ENCODE measurements at regions not wholly inside any gene's neighbourhood (a gene's known extent, or its start where the extent isn't known, plus 50 kb on each side); places are given as distances from the start of the nearest gene placed in this dataset.
"Not testable (repeated sequence)": the region's sequence is repeated elsewhere in the genome, so short reads cannot be mapped to it uniquely, and the experiment has no call there.

DNA sequence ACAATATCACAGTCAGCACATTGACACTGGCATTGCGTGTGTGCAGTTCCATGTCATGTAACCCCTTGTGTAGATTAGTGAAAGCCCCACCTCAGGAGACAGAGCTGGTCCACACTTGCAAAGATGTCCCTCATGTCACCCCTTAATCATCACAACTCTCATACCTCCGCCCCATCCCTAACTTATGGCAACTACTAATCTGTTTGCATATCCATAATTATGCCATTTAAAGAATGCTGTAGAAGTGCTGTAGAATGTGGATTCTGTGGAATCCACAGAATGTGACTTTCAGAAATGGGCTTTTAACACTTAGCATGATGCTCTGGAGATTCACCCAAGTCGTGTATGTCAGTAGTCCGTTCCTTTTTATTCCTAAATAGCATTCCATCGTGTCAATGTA lies 102.8 kb upstream of the VSTM2A start:
- Histone ChIP-seq H3K27ac (ENCODE audit: low read length) (no peak overlapping the region), H3K4me3 (ENCODE audit: low read length) (no peak overlapping the region), H3K9me3 (ENCODE audit: control insufficient read depth, low read length) (no peaks in the 10 kb centered on the region), H3K27me3 (ENCODE audit: control insufficient read depth, insufficient read depth) (no peaks in the 10 kb centered on the region), H3K4me1 (ENCODE audit: control insufficient read depth, insufficient read depth, low read length) (no peaks in the 10 kb centered on the region)
- intact Hi-C loops (cut with DNase I) = no loop called here
- no peak for ATAC-seq
- no peak for DNase-seq
- 78% methylated on average over 5 of the region's 5 CpGs for WGBS

DNA sequence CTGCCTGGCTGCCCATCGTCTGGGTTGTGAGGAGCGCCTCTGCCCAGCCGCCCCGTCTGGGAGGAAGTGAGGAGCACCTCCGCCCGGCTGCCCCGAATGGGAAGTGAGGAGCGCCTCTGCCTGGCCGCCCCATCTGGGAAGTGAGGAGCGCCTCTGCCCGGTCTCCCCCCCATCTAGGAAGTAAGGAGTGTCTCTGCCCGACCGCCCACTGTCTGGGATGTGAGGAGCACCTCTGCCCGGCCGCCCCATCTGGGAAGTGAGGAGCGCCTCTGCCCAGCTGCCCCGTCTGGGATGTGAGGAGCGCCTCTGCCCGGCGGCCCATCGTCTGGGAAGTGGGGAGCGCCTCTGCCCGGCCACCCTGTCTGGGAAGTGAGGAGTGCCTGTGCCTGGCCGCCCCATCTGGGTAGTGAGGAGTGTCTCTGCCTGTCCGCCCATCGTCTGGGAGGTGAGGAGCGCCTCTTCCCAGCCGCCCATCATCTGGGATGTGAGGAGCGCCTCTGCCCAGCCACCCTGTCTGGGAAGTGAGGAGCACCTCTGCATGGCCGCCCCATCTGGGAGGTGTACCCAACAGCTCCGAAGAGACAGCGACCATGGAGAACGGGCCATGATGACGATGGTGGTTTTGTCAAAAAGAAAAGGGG lies 98.0 kb upstream of the VSTM2A start:
- H3K4me3 ChIP-seq (ENCODE audit: low read length); H3K4me1 ChIP-seq (ENCODE audit: control insufficient read depth, insufficient read depth, low read length); H3K9me3 ChIP-seq (ENCODE audit: control insufficient read depth, low read length); ATAC-seq; H3K27ac ChIP-seq (ENCODE audit: low read length); H3K27me3 ChIP-seq (ENCODE audit: control insufficient read depth, insufficient read depth); intact Hi-C loops (cut with DNase I): not testable (repeated sequence)
- peak in 1 of 3 donors; percentile 39 for DNase-seq
- 93% methylated on average over 34 of the region's 34 CpGs for WGBS

DNA sequence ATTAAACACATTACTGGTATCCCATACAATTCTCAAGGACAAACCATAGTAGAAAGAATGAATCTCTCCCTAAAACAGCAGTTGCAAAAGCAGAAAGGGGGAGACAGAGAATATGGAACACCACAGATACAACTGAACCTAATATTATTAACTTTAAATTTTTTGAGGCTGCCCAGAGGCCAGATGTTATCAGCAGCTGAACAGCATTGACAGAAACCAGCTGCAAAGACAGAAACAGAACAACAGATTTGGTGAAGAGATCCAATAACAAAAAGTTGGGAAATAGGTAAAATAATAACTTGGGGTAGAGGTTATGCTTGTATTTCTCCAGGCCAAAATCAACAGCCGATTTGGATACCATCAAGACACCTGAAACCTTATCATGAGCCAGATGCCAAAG lies 89.0 kb upstream of the VSTM2A start:
- intact Hi-C loops (cut with DNase I); H3K4me1 ChIP-seq (ENCODE audit: control insufficient read depth, insufficient read depth, low read length); DNase-seq; ATAC-seq; H3K27me3 ChIP-seq (ENCODE audit: control insufficient read depth, insufficient read depth); H3K9me3 ChIP-seq (ENCODE audit: control insufficient read depth, low read length); H3K27ac ChIP-seq (ENCODE audit: low read length); H3K4me3 ChIP-seq (ENCODE audit: low read length): not testable (repeated sequence)
- 65% methylated on average over 1 of the region's 1 CpG for WGBS

DNA sequence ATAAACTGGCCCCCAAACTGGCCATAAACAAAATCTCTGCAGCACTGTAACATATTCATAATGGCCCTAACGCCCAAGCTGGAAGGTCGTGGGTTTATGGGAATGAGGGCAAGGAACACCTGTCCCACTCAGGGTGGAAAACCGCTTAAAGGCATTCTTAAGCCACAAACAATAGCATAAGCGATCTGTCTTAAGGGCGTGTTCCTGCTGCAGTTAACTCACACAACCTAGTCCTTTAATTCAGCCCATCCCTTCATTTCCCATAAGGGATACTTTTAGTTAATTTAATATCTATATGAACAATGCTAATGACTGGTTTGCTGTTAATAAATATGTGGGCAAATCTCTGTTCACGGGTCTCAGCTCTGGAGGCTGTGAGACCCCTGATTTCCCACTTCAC lies 87.5 kb upstream of the VSTM2A start:
- H3K4me3 ChIP-seq (ENCODE audit: low read length); H3K9me3 ChIP-seq (ENCODE audit: control insufficient read depth, low read length); ATAC-seq; DNase-seq; intact Hi-C loops (cut with DNase I); H3K27me3 ChIP-seq (ENCODE audit: control insufficient read depth, insufficient read depth); H3K27ac ChIP-seq (ENCODE audit: low read length); H3K4me1 ChIP-seq (ENCODE audit: control insufficient read depth, insufficient read depth, low read length): not testable (repeated sequence)
- 73% methylated on average over 6 of the region's 6 CpGs for WGBS

DNA sequence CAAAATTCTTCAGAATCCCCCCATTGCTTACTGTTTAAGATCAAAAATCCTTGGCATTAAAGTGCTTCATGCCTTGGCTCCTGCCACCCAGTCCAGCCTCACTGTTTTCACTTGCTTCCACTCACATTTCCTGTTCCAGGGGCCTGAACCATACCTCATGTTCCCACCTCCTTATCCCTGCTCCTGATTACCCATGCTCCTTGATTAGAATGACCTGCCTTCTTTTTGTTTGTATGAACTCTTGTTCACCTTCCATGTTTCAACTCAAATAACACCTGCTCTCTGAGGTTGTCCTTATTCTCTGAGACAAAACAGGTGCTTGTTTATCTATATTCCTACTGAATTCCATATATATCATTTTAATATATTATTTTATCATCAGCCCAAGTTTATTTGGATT lies 77.1 kb upstream of the VSTM2A start:
- no peaks in the 10 kb centered on the region for H3K9me3 ChIP-seq (ENCODE audit: control insufficient read depth, low read length)
- ATAC-seq (no peak), DNase-seq (no peak)
- no peaks in the 10 kb centered on the region for H3K27me3 ChIP-seq (ENCODE audit: control insufficient read depth, insufficient read depth)
- no peak overlapping the region for H3K4me3 ChIP-seq (ENCODE audit: low read length)
- intact Hi-C loops (cut with DNase I) = no loop called here
- no peak overlapping the region for H3K27ac ChIP-seq (ENCODE audit: low read length)
- no peaks in the 10 kb centered on the region for H3K4me1 ChIP-seq (ENCODE audit: control insufficient read depth, insufficient read depth, low read length)

DNA sequence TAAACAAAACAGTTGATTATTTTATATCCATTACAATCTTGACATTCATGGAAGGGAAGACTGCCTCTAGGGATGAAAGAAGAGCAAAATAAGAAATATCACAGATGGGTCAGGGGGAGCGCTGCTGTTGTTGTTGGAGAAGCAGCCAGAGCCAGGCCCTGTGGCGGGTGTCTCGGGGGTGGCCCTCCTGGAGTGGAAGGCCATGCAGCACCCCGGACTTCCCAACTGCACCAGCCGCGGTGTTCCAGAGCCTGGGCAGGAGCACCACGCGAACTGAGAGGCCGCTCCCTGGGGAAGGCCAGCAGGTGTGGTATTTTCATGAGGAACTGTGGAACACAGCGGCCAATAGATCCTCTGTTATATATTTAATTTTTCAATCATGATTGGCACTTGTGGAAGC lies 72.4 kb upstream of the VSTM2A start:
- no peaks in the 10 kb centered on the region for H3K4me1 ChIP-seq (ENCODE audit: control insufficient read depth, insufficient read depth, low read length)
- no peaks in the 10 kb centered on the region for H3K9me3 ChIP-seq (ENCODE audit: control insufficient read depth, low read length)
- DNase-seq = peak in 1 of 3 donors; percentile 32
- H3K27me3 ChIP-seq (ENCODE audit: control insufficient read depth, insufficient read depth) = no peaks in the 10 kb centered on the region
- H3K4me3 ChIP-seq (ENCODE audit: low read length) = no peak overlapping the region
- ATAC-seq = no peak
- no peak overlapping the region for H3K27ac ChIP-seq (ENCODE audit: low read length)
- 92% methylated on average over 10 of the region's 10 CpGs for WGBS
- intact Hi-C loops (cut with DNase I) = no loop called here

DNA sequence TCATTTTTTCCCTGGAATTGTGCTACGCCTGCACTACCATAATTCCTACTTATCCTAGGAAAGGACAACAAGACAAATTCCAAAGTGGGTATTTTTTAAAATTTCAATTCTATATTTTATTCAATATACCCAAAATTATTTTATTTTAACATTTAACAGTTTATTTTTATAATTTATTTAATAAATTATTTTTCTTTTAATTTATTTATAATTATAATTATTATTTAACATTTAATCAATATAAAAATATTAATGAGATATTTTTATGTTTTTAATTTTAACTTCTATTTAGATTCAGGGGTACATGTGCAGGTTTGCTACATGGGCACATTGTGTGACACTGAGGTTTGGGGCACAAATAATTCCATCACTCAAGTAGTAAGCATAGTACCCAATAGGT lies 65.6 kb upstream of the VSTM2A start:
- DNase-seq = no peak
- Histone ChIP-seq H3K4me3 (ENCODE audit: low read length) (no peak overlapping the region), H3K4me1 (ENCODE audit: control insufficient read depth, insufficient read depth, low read length) (no peaks in the 10 kb centered on the region), H3K9me3 (ENCODE audit: control insufficient read depth, low read length) (no peaks in the 10 kb centered on the region), H3K27ac (ENCODE audit: low read length) (no peak overlapping the region), H3K27me3 (ENCODE audit: control insufficient read depth, insufficient read depth) (no peaks in the 10 kb centered on the region)
- WGBS = 82% methylated on average over 1 of the region's 1 CpG
- ATAC-seq = no peak
- intact Hi-C loops (cut with DNase I) = no loop called here

DNA sequence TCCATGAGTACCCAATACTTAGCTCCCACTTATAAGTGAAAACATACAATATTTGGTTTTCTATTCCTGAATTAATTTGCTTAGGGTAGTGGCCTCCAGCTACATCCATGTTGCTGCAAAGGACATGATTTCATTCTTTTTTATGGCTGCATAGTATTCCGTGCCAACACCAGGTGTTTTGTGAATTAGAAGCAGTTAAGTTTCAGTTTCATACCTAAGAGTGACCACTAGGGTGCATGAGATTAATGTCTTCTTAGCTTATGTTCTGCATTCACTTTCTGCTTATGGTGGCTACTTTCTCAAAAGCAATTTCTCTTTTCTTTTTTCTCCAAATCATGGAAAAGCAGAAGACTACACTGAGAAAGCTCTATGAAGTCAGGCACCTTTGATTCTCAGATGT lies 65.1 kb upstream of the VSTM2A start:
- H3K9me3 ChIP-seq (ENCODE audit: control insufficient read depth, low read length) = no peaks in the 10 kb centered on the region
- H3K27ac ChIP-seq (ENCODE audit: low read length) = no peak overlapping the region
- no peaks in the 10 kb centered on the region for H3K27me3 ChIP-seq (ENCODE audit: control insufficient read depth, insufficient read depth)
- intact Hi-C loops (cut with DNase I) = no loop called here
- no peaks in the 10 kb centered on the region for H3K4me1 ChIP-seq (ENCODE audit: control insufficient read depth, insufficient read depth, low read length)
- 93% methylated on average over 1 of the region's 1 CpG for WGBS
- ATAC-seq = no peak
- DNase-seq = no peak
- no peak overlapping the region for H3K4me3 ChIP-seq (ENCODE audit: low read length)

DNA sequence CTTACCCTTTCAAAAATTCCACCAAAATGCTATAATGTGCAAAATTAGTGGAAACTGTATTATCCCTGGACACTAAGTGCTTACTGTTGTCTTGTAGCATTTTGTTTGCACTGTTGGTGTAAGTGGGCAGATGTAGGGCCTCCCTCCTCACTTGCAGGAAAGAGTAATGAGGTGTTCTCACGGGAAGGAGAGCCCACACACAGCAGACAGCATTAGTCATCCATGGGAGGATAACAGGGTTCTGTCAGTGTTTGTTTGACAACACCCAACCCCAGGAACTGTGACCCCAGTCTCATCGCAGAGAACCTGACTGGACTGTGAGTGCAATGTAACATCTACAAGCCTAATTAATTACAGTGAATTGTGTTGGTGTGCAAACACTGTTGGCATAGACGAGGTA lies 58.7 kb upstream of the VSTM2A start:
- no peak for ATAC-seq
- intact Hi-C loops (cut with DNase I) = no loop called here
- WGBS = 58% methylated on average over 3 of the region's 3 CpGs

DNA sequence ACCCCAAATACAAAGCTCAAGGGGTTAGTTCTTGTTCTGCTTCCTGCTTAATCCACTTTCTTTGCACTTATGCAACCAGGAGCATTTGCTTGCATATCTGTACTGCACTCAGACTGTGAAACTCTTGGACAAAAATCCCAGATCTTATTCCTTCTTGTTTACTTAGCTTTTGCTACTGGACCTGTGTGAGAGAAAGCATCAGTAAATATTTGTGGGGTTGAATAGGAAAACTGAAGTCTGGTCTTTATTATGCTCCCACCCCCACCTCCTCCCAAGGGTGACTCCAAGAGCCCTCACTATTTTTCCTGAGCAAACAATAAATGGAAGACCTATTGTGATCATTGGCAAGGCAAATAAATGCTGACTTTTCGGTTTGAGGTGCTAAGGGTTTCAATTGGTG lies 57.1 kb upstream of the VSTM2A start:
- Histone ChIP-seq H3K27ac (ENCODE audit: low read length) (no peak overlapping the region), H3K27me3 (ENCODE audit: control insufficient read depth, insufficient read depth) (no peaks in the 10 kb centered on the region), H3K4me1 (ENCODE audit: control insufficient read depth, insufficient read depth, low read length) (no peaks in the 10 kb centered on the region), H3K9me3 (ENCODE audit: control insufficient read depth, low read length) (no peaks in the 10 kb centered on the region), H3K4me3 (ENCODE audit: low read length) (no peak overlapping the region)
- intact Hi-C loops (cut with DNase I) = no loop called here
- ATAC-seq (no peak), DNase-seq (no peak)
- WGBS = 65% methylated on average over 1 of the region's 1 CpG

More for the DNA sequence above, 58.7 kb upstream of the VSTM2A start:
- no peaks in the 10 kb centered on the region for H3K9me3 ChIP-seq (ENCODE audit: control insufficient read depth, low read length)
- no peaks in the 10 kb centered on the region for H3K4me1 ChIP-seq (ENCODE audit: control insufficient read depth, insufficient read depth, low read length)
- no peak for DNase-seq
- no peak overlapping the region for H3K27ac ChIP-seq (ENCODE audit: low read length)
- H3K27me3 ChIP-seq (ENCODE audit: control insufficient read depth, insufficient read depth) = no peaks in the 10 kb centered on the region
- H3K4me3 ChIP-seq (ENCODE audit: low read length) = no peak overlapping the region

Measured in right cardiac atrium (tissue), 5 donors.